ENCODE measurements at regions not wholly inside any gene's neighbourhood (a gene's known extent, or its start where the extent isn't known, plus 50 kb on each side); places are given as distances from the start of the nearest gene placed in this dataset.

DNA sequence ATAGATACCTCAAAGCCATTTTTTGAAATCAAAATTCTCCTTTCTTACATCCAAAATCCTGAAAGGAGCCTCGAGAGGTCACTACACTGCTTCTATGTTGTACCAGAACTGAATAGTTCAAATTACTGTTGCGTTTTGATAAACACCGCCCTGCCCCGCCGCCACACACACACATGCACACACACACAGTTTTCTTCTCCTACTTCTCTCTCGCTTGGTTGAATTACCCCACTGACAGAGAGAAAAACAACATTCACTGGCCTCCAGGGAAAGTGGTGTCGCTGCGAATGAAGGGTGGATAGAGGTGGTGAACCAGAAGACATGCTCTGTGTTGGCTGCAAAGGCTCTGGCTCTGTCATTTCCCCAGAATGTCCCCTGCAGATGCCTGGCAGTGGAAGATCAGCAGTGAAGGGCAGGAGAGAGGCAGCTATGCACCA lies 183.4 kb upstream of the RFC3 start:
- TF ChIP-seq, protein P1, sequence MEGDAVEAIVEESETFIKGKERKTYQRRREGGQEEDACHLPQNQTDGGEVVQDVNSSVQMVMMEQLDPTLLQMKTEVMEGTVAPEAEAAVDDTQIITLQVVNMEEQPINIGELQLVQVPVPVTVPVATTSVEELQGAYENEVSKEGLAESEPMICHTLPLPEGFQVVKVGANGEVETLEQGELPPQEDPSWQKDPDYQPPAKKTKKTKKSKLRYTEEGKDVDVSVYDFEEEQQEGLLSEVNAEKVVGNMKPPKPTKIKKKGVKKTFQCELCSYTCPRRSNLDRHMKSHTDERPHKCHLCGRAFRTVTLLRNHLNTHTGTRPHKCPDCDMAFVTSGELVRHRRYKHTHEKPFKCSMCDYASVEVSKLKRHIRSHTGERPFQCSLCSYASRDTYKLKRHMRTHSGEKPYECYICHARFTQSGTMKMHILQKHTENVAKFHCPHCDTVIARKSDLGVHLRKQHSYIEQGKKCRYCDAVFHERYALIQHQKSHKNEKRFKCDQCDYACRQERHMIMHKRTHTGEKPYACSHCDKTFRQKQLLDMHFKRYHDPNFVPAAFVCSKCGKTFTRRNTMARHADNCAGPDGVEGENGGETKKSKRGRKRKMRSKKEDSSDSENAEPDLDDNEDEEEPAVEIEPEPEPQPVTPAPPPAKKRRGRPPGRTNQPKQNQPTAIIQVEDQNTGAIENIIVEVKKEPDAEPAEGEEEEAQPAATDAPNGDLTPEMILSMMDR (IDR thresholded peaks at IDR 0.05), result no peak
- TF ChIP-seq POLR2AphosphoS5 (IDR thresholded peaks at IDR 0.05) (no peak), POLR2A (IDR thresholded peaks at IDR 0.05) (no peak)
